MCF 10A (cell line): ENCODE measurements at regions not wholly inside any gene's neighbourhood (a gene's known extent, or its start where the extent isn't known, plus 50 kb on each side); places are given as distances from the start of the nearest gene placed in this dataset.
"Not testable (repeated sequence)": the region's sequence is repeated elsewhere in the genome, so short reads cannot be mapped to it uniquely, and the experiment has no call there.

Experiments used
- BruUV-seq: library from RNA; stranded (reverse); fragments of 400-500 nt; replicated peaks from 2 replicates; lab custom pipeline; 2021; lab: Mats Ljungman, UMichigan
- CTCF ChIA-PET: fragments of 300-600 bp; sonication (Branson Sonifier 250); formaldehyde crosslinking; extraction: SDS; loops from one replicate; lab custom pipeline; 2021; ENCODE audit warnings: antibody characterized with exemption, inconsistent platforms; lab: Yijun Ruan, JAX
- POLR2A ChIA-PET: fragments of 300-600, 350-650 bp; sonication (Branson Sonifier 250); formaldehyde crosslinking; extraction: SDS; loops from one replicate; lab custom pipeline; 2020; ENCODE audit warnings: antibody characterized with exemption, inconsistent platforms; lab: Yijun Ruan, JAX
- DNase-seq: peaks from one replicate; pipeline ENCODE4 v3.0.0-alpha.2; 2018; ENCODE audit not compliant: unreplicated experiment
- H3K27ac Mint-ChIP-seq: one replicate; pipeline ENCODE4 v1.8.0; 2022; ENCODE audit warnings: mild to moderate bottlenecking, low read depth, mixed read lengths; ENCODE audit not compliant: unreplicated experiment
- H3K27me3 Mint-ChIP-seq: one replicate; pipeline ENCODE4 v1.8.0; 2022; ENCODE audit warnings: mixed read lengths; ENCODE audit not compliant: insufficient read depth, unreplicated experiment
- H3K36me3 Mint-ChIP-seq: one replicate; pipeline ENCODE4 v1.8.0; 2022; ENCODE audit warnings: mild to moderate bottlenecking, moderate library complexity, mixed read lengths; ENCODE audit not compliant: insufficient read depth, unreplicated experiment
- H3K4me1 Mint-ChIP-seq: one replicate; pipeline ENCODE4 v1.8.0; 2022; ENCODE audit warnings: mixed read lengths; ENCODE audit not compliant: insufficient read depth, unreplicated experiment
- H3K4me3 Mint-ChIP-seq: one replicate; pipeline ENCODE4 v1.8.0; 2022; ENCODE audit warnings: mild to moderate bottlenecking, moderate library complexity, mixed read lengths; ENCODE audit not compliant: unreplicated experiment
- H3K9me3 Mint-ChIP-seq: one replicate; pipeline ENCODE4 v1.8.0; 2022; ENCODE audit warnings: mixed read lengths; ENCODE audit not compliant: unreplicated experiment
- intact Hi-C: fragments of 100-400 bp; cut with micrococcal nuclease; formaldehyde crosslinking; loops from 2 replicates; pipeline ENCODE4 v1.14.1; 2022
- TF ChIP-seq, protein P1 (sequence below): fragments of 200-600 bp; IDR thresholded peaks from one replicate; pipeline ENCODE4 v1.8.0; 2022; ENCODE audit warnings: antibody characterized with exemption, mild to moderate bottlenecking; ENCODE audit not compliant: unreplicated experiment

DNA sequence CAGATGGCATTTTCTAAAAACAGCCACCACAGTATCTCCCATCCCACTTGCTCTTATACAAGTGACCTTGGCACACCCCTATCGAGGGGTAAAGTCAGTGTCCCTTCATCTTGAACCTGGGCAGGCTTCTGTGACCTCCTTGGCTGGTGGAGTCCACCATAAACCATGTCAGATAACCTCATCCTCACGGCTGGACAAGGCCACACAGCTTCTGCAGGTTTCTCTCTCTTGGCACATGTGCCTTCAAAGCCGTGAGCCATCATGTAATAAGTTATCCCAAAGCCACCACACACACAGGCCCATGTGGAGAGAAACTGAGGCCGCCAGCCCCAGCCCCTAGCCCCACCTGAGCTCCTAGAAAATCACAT, 105.4 kb downstream of the SNX5 start:
- Mint-ChIP-seq H3K9me3 (no peaks in the 10 kb centered on the region), H3K4me3 (no peak overlapping the region), H3K36me3 (no peaks in the 10 kb centered on the region), H3K27me3 (no peaks in the 10 kb centered on the region), H3K4me1 (peaks cover 5% of the 10 kb centered on the region), H3K27ac (no peak overlapping the region)
- no peak for DNase-seq
- intact Hi-C loops, result no loop called here
- CTCF ChIA-PET, result interaction anchor here (0.7 to 1.1 kb wide), 2 partner anchors 23 to 842 kb away, joined by 3 to 4 read pairs; no protein-coding TSS in a partner anchor
- TF ChIP-seq, protein P1, sequence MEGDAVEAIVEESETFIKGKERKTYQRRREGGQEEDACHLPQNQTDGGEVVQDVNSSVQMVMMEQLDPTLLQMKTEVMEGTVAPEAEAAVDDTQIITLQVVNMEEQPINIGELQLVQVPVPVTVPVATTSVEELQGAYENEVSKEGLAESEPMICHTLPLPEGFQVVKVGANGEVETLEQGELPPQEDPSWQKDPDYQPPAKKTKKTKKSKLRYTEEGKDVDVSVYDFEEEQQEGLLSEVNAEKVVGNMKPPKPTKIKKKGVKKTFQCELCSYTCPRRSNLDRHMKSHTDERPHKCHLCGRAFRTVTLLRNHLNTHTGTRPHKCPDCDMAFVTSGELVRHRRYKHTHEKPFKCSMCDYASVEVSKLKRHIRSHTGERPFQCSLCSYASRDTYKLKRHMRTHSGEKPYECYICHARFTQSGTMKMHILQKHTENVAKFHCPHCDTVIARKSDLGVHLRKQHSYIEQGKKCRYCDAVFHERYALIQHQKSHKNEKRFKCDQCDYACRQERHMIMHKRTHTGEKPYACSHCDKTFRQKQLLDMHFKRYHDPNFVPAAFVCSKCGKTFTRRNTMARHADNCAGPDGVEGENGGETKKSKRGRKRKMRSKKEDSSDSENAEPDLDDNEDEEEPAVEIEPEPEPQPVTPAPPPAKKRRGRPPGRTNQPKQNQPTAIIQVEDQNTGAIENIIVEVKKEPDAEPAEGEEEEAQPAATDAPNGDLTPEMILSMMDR, result no peak
- POLR2A ChIA-PET, result interaction anchor here (1.0 to 1.1 kb wide), 2 partner anchors 13 kb away, joined by 3 read pairs; no protein-coding TSS in a partner anchor
- BruUV-seq, result no TSS peak

DNA sequence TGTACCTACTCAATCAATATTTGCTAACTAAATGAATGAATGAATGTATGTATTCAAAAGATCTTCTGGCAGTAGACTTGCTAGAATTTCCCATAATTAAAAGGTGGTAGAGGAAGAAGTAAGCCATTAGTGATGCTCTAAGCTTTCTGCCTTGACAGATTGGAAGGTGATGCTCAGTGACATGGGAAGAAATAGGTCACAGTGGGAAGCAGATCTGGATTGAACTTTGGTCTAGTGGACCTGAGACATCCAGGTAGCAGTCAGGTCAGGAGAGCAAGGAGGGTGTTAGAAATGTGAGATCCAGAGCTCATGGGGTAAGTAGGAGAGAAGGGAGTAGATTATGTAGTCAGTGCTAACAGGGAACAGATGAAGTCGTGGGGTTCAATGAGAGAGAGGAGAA, 106.4 kb downstream of the SNX5 start:
- no peak for DNase-seq
- ChIA-PET CTCF (no interaction called here), POLR2A (interaction anchor here (0.8 to 1.1 kb wide), 4 partner anchors 12 to 20 kb away, joined by 3 to 4 read pairs (median 3); no protein-coding TSS in a partner anchor)
- Mint-ChIP-seq H3K27ac (no peak overlapping the region), H3K36me3 (no peaks in the 10 kb centered on the region), H3K4me1 (peaks cover 5% of the 10 kb centered on the region), H3K4me3 (no peak overlapping the region), H3K9me3 (no peaks in the 10 kb centered on the region), H3K27me3 (no peaks in the 10 kb centered on the region)
- no TSS peak for BruUV-seq
- TF ChIP-seq, protein P1, result no peak
- intact Hi-C loops, result no loop called here

DNA sequence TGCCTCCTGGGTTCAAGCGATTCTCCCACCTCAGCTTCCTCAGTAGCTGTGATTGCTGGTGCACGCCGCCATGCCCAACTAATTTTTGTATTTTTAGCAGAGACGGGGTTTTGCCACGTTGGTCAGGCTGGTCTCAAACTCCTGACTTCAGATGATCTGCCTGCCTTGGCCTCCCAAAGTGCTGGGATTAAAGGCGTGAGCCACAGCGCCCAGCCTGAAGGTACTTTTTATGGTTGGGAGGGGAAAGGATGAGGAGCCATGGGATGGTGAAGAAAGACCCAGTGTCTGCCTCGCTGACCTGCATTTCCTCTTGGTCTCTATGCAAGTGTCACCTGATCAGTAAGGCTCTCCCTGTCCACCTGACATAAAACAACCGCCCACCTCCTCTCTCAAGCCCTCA, 107.0 kb downstream of the SNX5 start:
- H3K4me1 Mint-ChIP-seq, H3K9me3 Mint-ChIP-seq, CTCF ChIA-PET, H3K4me3 Mint-ChIP-seq, H3K27me3 Mint-ChIP-seq, H3K36me3 Mint-ChIP-seq, BruUV-seq, intact Hi-C loops, H3K27ac Mint-ChIP-seq, DNase-seq: not testable (repeated sequence)
- POLR2A ChIA-PET, result interaction anchor here (0.8 to 1.0 kb wide), 3 partner anchors 13 to 20 kb away, joined by 3 to 4 read pairs (median 3); no protein-coding TSS in a partner anchor

DNA sequence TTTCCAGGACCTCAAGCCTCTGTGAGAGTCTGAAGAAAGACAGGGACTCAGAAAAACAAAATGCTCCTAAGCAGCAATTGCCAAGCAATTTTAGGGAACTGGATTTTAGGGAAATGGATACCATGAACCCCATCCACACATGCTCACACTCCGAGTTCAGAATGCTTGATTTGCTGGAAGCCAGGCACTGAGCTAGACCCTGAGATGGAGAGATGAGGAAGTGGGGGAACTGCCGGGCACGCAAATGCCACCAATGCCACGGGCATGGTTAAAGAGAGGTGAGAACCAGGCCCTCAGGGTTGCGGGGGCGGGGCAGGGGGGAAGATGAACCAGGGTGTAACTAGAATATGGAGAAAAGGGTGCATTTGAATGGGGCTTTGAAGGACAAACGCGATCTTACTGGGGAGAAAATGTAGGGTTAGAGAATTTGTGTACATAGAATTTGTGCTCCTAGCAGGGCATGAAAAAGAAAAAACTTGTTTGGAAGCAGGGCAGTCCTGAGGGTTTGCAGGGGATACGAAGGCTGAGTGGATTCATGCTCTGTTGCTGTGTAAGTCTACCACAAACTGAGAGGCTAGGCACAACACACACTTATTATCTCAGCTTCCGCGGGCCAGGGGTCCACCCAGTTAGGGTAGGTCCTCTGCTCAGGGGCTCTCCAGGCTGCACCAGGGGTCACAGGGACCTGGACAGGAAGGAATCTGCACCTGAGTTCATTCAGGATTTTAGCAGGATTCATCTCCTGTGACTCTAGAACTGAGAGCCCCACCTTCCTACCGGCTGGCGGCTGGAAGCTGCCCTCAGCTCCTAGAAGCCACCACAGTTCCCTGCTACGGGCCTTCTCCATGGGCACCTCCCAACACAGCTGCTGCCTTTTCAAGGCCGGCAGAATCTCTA, 108.0 kb downstream of the SNX5 start:
- no peaks in the 10 kb centered on the region for H3K9me3 Mint-ChIP-seq
- peaks cover 5% of the 10 kb centered on the region for H3K4me1 Mint-ChIP-seq
- intact Hi-C loops, result no loop called here
- H3K27me3 Mint-ChIP-seq, result no peaks in the 10 kb centered on the region
- ChIA-PET CTCF (interaction anchor here (0.7 kb wide), 1 partner anchor 225 kb away, joined by 3 read pairs; no protein-coding TSS in a partner anchor), POLR2A (interaction anchor here (0.6 to 0.7 kb wide), 3 partner anchors 13 to 1981 kb away, joined by 3 to 4 read pairs (median 3); no protein-coding TSS in a partner anchor)
- no peak overlapping the region for H3K27ac Mint-ChIP-seq
- no peaks in the 10 kb centered on the region for H3K36me3 Mint-ChIP-seq
- TF ChIP-seq, protein P1, result no peak
- DNase-seq, result no peak
- BruUV-seq, result no TSS peak
- H3K4me3 Mint-ChIP-seq, result no peak overlapping the region
